ENCODE measurements at regions not wholly inside any gene's neighbourhood (a gene's known extent, or its start where the extent isn't known, plus 50 kb on each side); places are given as distances from the start of the nearest gene placed in this dataset.

GRCh38 chr5:124264499-124264898 is 481.9 kb downstream of the ZNF608 start:
- no peak for DNase-seq
- intact Hi-C loops (cut with DNase I), result no loop called here
- Histone ChIP-seq H3K9me3 (no peaks in the 10 kb centered on the region), H3K27me3 (no peaks in the 10 kb centered on the region), H3K27ac (no peak overlapping the region), H3K4me1 (peaks cover 14 to 20% of the 10 kb centered on the region in 2 donors), H3K36me3 (no peaks in the 10 kb centered on the region), H3K4me3 (replicated peaks in 1 of 3) (no peak overlapping the region)
- TF ChIP-seq CTCF (IDR thresholded peaks at IDR 0.05), result no peak
- 62 to 73% methylated on average over 2 of the region's 2 CpGs for WGBS, 2 donors

- H3K4me1 ChIP-seq, result peaks cover 14 to 20% of the 10 kb centered on the region in 2 donors
- peak overlapping the region in 1 of 3 donors; percentile 66 for H3K27ac ChIP-seq
- peak; percentile 12 to 22 for DNase-seq
- intact Hi-C loops (cut with DNase I), result no loop called here
- 34 to 42% methylated on average over 6 of the region's 6 CpGs for WGBS, 2 donors
- no peaks in the 10 kb centered on the region for H3K36me3 ChIP-seq
- H3K27me3 ChIP-seq, result no peaks in the 10 kb centered on the region
- TF ChIP-seq CTCF (IDR thresholded peaks at IDR 0.05), result no peak
- TF ChIP-seq POLR2A (IDR thresholded peaks at IDR 0.05), result no peak
- no peak overlapping the region for H3K4me3 ChIP-seq (replicated peaks in 1 of 3)
- H3K9me3 ChIP-seq, result no peaks in the 10 kb centered on the region
Measured at GRCh38 chr5:124263680-124264491, 482.6 kb downstream of the ZNF608 start.

GRCh38 chr5:124262991-124263571 is 483.4 kb downstream of the ZNF608 start:
- Histone ChIP-seq H3K4me3 (replicated peaks in 1 of 3) (no peak overlapping the region), H3K36me3 (no peaks in the 10 kb centered on the region), H3K4me1 (peaks cover 14 to 20% of the 10 kb centered on the region in 2 donors), H3K9me3 (no peaks in the 10 kb centered on the region), H3K27me3 (no peaks in the 10 kb centered on the region), H3K27ac (peak overlapping the region in 1 of 3 donors; percentile 66)
- TF ChIP-seq POLR2A (IDR thresholded peaks at IDR 0.05), result no peak
- TF ChIP-seq CTCF (IDR thresholded peaks at IDR 0.05), result no peak
- DNase-seq, result no peak
- intact Hi-C loops (cut with DNase I), result no loop called here
- 32 to 40% methylated on average over 1 of the region's 1 CpG for WGBS, 2 donors

- H3K27me3 ChIP-seq, result no peaks in the 10 kb centered on the region
- no peak for TF ChIP-seq POLR2A (IDR thresholded peaks at IDR 0.05)
- TF ChIP-seq CTCF (IDR thresholded peaks at IDR 0.05), result no peak
- no peaks in the 10 kb centered on the region for H3K36me3 ChIP-seq
- H3K4me1 ChIP-seq, result peaks cover 14 to 20% of the 10 kb centered on the region in 2 donors
- H3K27ac ChIP-seq, result peak overlapping the region in 1 of 3 donors; percentile 66
- H3K4me3 ChIP-seq (replicated peaks in 1 of 3), result no peak overlapping the region
- DNase-seq, result no peak
- intact Hi-C loops (cut with DNase I), result no loop called here
- no peaks in the 10 kb centered on the region for H3K9me3 ChIP-seq
- WGBS, 2 donors, result 46 to 65% methylated on average over 6 of the region's 6 CpGs
Measured at GRCh38 chr5:124262470-124262869, 484.0 kb downstream of the ZNF608 start.

- Histone ChIP-seq H3K27ac (no peak overlapping the region), H3K9me3 (no peaks in the 10 kb centered on the region), H3K36me3 (no peaks in the 10 kb centered on the region), H3K4me1 (peaks cover 14 to 20% of the 10 kb centered on the region in 2 donors), H3K27me3 (no peaks in the 10 kb centered on the region), H3K4me3 (replicated peaks in 1 of 3) (no peak overlapping the region)
- WGBS, 2 donors, result 90 to 92% methylated on average over 1 of the region's 1 CpG
- intact Hi-C loops (cut with DNase I), result no loop called here
- TF ChIP-seq POLR2A (IDR thresholded peaks at IDR 0.05) (no peak), CTCF (IDR thresholded peaks at IDR 0.05) (no peak)
- DNase-seq, result no peak
Measured at GRCh38 chr5:124261848-124262247, 484.6 kb downstream of the ZNF608 start.

Measured in thyroid gland (tissue), 4 donors.